Body of pancreas (tissue), 4 donors: ENCODE measurements at regions not wholly inside any gene's neighbourhood (a gene's known extent, or its start where the extent isn't known, plus 50 kb on each side); places are given as distances from the start of the nearest gene placed in this dataset.

ENCODE experiments used
- ATAC-seq: fragments of 150-250 bp; one replicate; pipeline ENCODE4 v1.9.1; 2016
- DNase-seq, 4 donors: peaks; one replicate each; pipeline ENCODE4 v3.0.0-alpha.2; 2019
- H3K27ac ChIP-seq, 4 donors: fragments of 200-600 bp; sonication (generic); 1 replicate in 3 of 4; 2 replicates in 1 of 4; pipeline versions ENCODE4 v1.5.1 to v1.6.1; 2016 to 2019; ENCODE audit warnings: mild to moderate bottlenecking in 1 of 4, mixed read lengths in 1 of 4, moderate library complexity in 1 of 4
- H3K27me3 ChIP-seq, 2 donors: fragments of 200-600 bp; sonication (generic); one replicate each; pipeline ENCODE4 v1.6.0; 2016; ENCODE audit warnings: mild to moderate bottlenecking in 1 of 2
- H3K36me3 ChIP-seq, 2 donors: fragments of 200-600 bp; sonication (generic); replicated peaks in 1 of 2; 2 replicates each; pipeline ENCODE4 v1.5.1; 2016; ENCODE audit warnings: low read depth in 2 of 2; ENCODE audit not compliant: insufficient read depth in 1 of 2
- H3K4me1 ChIP-seq: fragments of 200-600 bp; sonication (generic); one replicate; pipeline ENCODE4 v1.6.0; 2016
- H3K4me3 ChIP-seq, 2 donors: fragments of 200-600 bp; sonication (generic); 1 replicate in 1 of 2; 2 replicates in 1 of 2; pipeline ENCODE4 v1.5.1; 2016 to 2019
- H3K9me3 ChIP-seq, 3 donors: fragments of 200-600 bp; sonication (generic); 1 replicate in 2 of 3; 2 replicates in 1 of 3; pipeline ENCODE4 v1.5.1; 2016
- POLR2A ChIP-seq, 3 donors: fragments of 450-650 bp; IDR thresholded peaks; one replicate each; pipeline ENCODE4 v1.6.1; 2016; ENCODE audit warnings: antibody characterized with exemption in 3 of 3, mild to moderate bottlenecking in 2 of 3
- WGBS, 2 donors: methylation state at CpG; one replicate each; pipeline ENCODE4 v1.1.5; 2017; 5-methylcytosine and 5-hydroxymethylcytosine counted together
- intact Hi-C: fragments of 100-400 bp; cut with DNase I; formaldehyde crosslinking; loops from one replicate; pipeline ENCODE4 v1.15.1; 2023
- TF ChIP-seq, protein P1 (sequence below), 7 experiments: fragments of 450-650 bp in 4 of 7; fragments of 200-600 bp in 3 of 7; sonication (generic) in 3 of 7; IDR thresholded peaks; one replicate each; pipeline ENCODE4 v1.5.1; 2016 to 2019; ENCODE audit warnings: antibody characterized with exemption in 7 of 7

DNA sequence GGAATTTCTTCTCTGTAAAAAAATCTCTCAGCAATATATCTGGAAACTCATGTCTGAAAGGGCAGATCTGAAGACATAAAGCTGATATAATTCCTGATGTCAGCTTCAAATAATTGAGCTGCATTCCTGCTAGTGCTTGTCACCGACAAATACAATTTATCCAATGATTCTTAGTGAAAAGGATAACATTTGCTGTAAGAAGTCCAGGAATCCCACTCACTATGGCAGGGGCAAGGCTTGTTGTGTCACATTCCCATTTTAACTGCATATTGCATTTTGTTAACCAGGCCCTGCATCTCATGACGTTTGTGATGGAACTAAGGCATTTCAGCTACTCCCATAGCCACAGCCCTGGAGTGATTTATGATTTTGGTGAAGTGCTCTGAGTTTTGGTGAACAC lies 160.1 kb upstream of the DAB2 start:
- no peaks in the 10 kb centered on the region for H3K27me3 ChIP-seq
- intact Hi-C loops = no loop called here
- ATAC-seq (no peak), DNase-seq (no peak)
- H3K4me3 ChIP-seq = no peak overlapping the region
- TF ChIP-seq, protein P1, sequence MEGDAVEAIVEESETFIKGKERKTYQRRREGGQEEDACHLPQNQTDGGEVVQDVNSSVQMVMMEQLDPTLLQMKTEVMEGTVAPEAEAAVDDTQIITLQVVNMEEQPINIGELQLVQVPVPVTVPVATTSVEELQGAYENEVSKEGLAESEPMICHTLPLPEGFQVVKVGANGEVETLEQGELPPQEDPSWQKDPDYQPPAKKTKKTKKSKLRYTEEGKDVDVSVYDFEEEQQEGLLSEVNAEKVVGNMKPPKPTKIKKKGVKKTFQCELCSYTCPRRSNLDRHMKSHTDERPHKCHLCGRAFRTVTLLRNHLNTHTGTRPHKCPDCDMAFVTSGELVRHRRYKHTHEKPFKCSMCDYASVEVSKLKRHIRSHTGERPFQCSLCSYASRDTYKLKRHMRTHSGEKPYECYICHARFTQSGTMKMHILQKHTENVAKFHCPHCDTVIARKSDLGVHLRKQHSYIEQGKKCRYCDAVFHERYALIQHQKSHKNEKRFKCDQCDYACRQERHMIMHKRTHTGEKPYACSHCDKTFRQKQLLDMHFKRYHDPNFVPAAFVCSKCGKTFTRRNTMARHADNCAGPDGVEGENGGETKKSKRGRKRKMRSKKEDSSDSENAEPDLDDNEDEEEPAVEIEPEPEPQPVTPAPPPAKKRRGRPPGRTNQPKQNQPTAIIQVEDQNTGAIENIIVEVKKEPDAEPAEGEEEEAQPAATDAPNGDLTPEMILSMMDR (IDR thresholded peaks at IDR 0.05) = no peak
- TF ChIP-seq POLR2A (IDR thresholded peaks at IDR 0.05) = no peak
- no peak overlapping the region for H3K27ac ChIP-seq
- H3K36me3 ChIP-seq = no peaks in the 10 kb centered on the region
- H3K4me1 ChIP-seq = no peaks in the 10 kb centered on the region
- H3K9me3 ChIP-seq = no peaks in the 10 kb centered on the region
- 51 to 63% methylated on average over 2 of the region's 2 CpGs for WGBS, 2 donors

DNA sequence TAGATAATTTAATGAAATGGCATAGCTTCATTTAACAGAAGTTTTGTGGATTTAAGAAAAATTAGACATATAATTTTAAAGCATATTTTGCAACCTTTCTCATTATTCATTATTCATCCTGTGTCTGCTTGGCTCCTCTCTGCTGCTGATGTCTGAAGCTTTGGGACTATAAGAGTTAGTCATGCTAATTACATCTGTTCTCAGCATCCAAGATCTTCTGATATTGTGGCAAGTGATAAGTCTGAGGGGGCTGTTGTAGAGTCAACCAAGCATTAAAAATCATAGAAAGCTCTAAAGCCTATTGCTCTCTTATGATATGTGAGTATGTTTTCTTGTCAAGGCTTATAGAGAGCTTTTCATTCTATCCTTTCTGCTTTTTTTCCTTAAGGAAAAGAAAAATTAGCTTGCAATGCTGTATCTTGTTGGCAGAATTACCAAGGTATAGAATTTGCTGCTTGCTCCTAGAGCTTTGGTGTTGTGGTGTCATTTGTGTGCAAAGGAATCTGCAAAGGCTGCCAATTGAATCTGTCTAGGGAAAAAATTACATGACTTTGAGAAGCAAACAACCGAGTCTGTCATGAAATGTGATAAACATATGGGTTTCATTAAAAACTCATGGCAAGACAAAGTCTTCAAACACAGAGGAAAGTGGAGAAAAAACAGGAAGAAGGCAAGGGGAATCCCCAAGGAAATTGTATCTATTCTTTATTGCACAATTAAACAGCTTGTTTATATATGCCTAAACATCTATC lies 156.1 kb upstream of the DAB2 start:
- Histone ChIP-seq H3K4me1 (no peaks in the 10 kb centered on the region), H3K9me3 (no peaks in the 10 kb centered on the region), H3K4me3 (no peak overlapping the region), H3K27ac (no peak overlapping the region), H3K36me3 (no peaks in the 10 kb centered on the region), H3K27me3 (no peaks in the 10 kb centered on the region)
- intact Hi-C loops = no loop called here
- ATAC-seq = no peak
- DNase-seq = no peak
- 3 to 7% methylated on average over 1 of the region's 1 CpG for WGBS, 2 donors
- TF ChIP-seq, protein P1 (IDR thresholded peaks at IDR 0.05) = no peak
- TF ChIP-seq POLR2A (IDR thresholded peaks at IDR 0.05) = no peak

DNA sequence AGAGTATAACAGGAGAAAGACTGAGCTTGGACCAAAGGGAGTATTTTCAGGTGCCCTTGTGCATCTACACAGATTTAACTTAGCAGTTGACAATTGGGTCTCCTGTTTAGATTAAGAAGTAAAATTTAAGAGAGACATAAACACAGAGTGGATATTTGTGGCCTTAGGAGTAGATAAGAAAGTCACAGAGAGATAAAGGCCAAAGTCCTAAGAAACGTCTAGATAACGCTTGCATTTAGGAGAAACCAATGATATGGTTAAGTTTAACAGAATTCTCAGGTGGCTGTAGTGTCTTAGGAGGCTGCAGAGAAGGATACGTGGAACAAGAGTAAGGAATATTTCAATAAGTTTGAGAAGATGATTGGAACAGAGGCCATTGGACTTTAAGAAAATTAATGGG lies 155.0 kb upstream of the DAB2 start:
- WGBS, 2 donors = 35 to 53% methylated on average over 3 of the region's 3 CpGs

DNA sequence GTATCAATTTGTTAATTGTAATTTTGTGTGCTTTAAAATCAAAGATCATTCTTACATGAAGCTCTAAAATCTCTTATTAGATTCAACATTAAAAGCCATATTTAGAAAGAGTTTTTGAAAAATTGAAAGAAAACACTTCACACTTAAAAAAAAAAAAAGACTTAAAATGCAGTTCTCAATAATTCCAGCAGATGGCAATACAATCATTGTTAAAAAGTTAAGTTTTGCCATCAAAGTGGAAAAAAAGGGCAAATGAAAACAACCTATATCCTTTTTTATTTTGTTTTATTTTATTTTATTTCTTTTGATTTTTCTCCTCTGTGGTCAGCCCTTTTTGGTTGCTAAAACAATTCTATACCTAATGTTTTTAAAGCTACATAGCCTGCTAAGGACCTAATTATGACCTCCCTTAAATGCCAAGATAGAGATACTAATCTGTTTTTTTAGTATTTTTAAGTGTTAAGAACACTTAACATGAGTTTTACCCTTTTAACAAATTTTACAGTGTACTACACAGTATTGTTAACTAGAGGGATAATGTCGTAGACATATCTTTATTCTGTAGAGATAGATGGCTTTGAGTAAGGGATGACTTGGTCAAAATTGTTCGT lies 154.2 kb upstream of the DAB2 start:
- Histone ChIP-seq H3K9me3 (no peaks in the 10 kb centered on the region), H3K4me3 (no peak overlapping the region), H3K27ac (no peak overlapping the region), H3K27me3 (no peaks in the 10 kb centered on the region), H3K4me1 (no peaks in the 10 kb centered on the region), H3K36me3 (no peaks in the 10 kb centered on the region)
- TF ChIP-seq POLR2A (IDR thresholded peaks at IDR 0.05) = no peak
- TF ChIP-seq, protein P1 (IDR thresholded peaks at IDR 0.05) = peak; percentile 9 to 77 (median 61)
- no peak for ATAC-seq
- no peak for DNase-seq
- intact Hi-C loops = no loop called here
- WGBS, 2 donors = 61 to 63% methylated on average over 2 of the region's 2 CpGs

More for the DNA sequence above, 155.0 kb upstream of the DAB2 start:
- intact Hi-C loops = no loop called here
- Histone ChIP-seq H3K27ac (no peak overlapping the region), H3K36me3 (no peaks in the 10 kb centered on the region), H3K4me1 (no peaks in the 10 kb centered on the region), H3K27me3 (no peaks in the 10 kb centered on the region), H3K4me3 (no peak overlapping the region), H3K9me3 (no peaks in the 10 kb centered on the region)
- no peak for TF ChIP-seq POLR2A (IDR thresholded peaks at IDR 0.05)
- TF ChIP-seq, protein P1 (IDR thresholded peaks at IDR 0.05) = no peak
- no peak for ATAC-seq
- DNase-seq = no peak

DNA sequence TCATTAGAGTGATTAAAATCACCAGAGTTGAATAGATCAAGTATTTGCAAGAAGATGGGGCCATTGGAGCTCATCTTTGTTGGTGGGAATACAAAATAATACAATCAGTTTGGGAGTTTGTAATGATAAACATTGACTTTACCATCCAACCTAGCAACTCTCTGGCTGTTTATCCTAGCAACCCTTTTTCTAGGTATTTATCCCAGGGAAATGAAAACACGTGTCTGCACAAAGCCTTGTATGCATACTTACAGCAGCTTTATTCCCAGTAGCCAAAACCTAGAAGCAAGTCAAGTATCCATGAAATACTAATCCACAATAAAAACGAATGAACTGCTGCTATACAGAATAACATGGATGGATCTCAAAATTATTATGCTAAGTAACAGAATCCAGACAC lies 152.7 kb upstream of the DAB2 start:
- no peak for ATAC-seq
- Histone ChIP-seq H3K27me3 (no peaks in the 10 kb centered on the region), H3K9me3 (no peaks in the 10 kb centered on the region), H3K27ac (no peak overlapping the region), H3K36me3 (no peaks in the 10 kb centered on the region), H3K4me3 (no peak overlapping the region), H3K4me1 (no peaks in the 10 kb centered on the region)
- intact Hi-C loops = no loop called here
- 18 to 25% methylated on average over 2 of the region's 2 CpGs for WGBS, 2 donors
- no peak for TF ChIP-seq POLR2A (IDR thresholded peaks at IDR 0.05)
- TF ChIP-seq, protein P1 (IDR thresholded peaks at IDR 0.05) = no peak
- no peak for DNase-seq
